OCI-LY3 (cell line): ENCODE measurements at regions not wholly inside any gene's neighbourhood (a gene's known extent, or its start where the extent isn't known, plus 50 kb on each side); places are given as distances from the start of the nearest gene placed in this dataset.
"Not testable (repeated sequence)": the region's sequence is repeated elsewhere in the genome, so short reads cannot be mapped to it uniquely, and the experiment has no call there.

Source experiments
- EZH2phosphoT487 ChIP-seq: fragments of 200-600 bp; shearing (Covaris generic); IDR thresholded peaks from 2 replicates; pipeline ENCODE4 v1.6.1; 2018; ENCODE audit warnings: antibody characterized with exemption, mixed run types, low read depth
- TF ChIP-seq, protein P1 (sequence below): fragments of 200-600, 300-600 bp; sonication (generic); IDR thresholded peaks from 2 replicates; pipeline ENCODE4 v1.5.1; 2014; ENCODE audit warnings: antibody characterized with exemption, low read length, low read depth

DNA sequence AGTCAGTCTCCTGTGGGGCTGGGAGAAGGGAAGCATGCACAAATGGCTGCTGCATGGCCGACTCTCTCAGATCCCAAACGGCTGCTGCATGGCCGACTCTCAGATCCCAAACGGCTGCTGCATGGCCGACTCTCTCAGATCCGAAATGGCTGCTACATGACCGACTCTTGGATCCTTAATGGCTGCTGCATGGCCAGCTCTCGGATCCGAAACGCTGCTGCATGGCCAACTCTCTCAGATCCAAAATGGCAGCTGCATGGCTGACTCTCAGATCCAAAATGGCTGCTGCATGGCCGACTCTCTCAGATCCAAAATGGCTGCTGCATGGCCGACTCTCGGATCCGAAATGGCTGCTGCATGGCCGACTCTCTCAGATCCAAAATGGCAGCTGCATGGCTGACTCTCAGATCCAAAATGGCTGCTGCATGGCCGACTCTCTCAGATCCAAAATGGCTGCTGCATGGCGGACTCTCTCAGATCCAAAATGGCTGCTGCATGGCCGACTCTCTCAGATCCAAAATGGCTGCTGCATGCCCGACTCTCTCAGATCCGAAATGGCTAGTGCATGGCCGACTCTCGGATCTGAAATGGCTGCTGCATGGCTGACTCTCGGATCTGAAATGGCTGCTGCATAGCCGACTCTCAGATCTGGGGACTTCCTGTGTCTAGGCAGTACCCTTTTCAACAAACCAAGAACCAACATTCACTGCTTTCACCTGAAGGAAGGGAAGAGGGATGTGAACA, 284.8 kb upstream of the SMIM21 start:
- TF ChIP-seq, protein P1, sequence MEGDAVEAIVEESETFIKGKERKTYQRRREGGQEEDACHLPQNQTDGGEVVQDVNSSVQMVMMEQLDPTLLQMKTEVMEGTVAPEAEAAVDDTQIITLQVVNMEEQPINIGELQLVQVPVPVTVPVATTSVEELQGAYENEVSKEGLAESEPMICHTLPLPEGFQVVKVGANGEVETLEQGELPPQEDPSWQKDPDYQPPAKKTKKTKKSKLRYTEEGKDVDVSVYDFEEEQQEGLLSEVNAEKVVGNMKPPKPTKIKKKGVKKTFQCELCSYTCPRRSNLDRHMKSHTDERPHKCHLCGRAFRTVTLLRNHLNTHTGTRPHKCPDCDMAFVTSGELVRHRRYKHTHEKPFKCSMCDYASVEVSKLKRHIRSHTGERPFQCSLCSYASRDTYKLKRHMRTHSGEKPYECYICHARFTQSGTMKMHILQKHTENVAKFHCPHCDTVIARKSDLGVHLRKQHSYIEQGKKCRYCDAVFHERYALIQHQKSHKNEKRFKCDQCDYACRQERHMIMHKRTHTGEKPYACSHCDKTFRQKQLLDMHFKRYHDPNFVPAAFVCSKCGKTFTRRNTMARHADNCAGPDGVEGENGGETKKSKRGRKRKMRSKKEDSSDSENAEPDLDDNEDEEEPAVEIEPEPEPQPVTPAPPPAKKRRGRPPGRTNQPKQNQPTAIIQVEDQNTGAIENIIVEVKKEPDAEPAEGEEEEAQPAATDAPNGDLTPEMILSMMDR: not testable (repeated sequence)
- TF ChIP-seq EZH2phosphoT487: not testable (repeated sequence)
